Type B pancreatic cell (in vitro differentiated cells): ENCODE measurements at regions not wholly inside any gene's neighbourhood (a gene's known extent, or its start where the extent isn't known, plus 50 kb on each side); places are given as distances from the start of the nearest gene placed in this dataset.
"Not testable (repeated sequence)": the region's sequence is repeated elsewhere in the genome, so short reads cannot be mapped to it uniquely, and the experiment has no call there.

ENCODE experiments used
- DNase-seq: peaks from one replicate; pipeline ENCODE4 v3.0.0; 2021; ENCODE audit warnings: mixed read lengths; ENCODE audit not compliant: unreplicated experiment; ENCODE audit errors: extremely low spot score
- H3K27ac Mint-ChIP-seq: 2 replicates; pipeline ENCODE4 v1.8.0; 2021; ENCODE audit warnings: mild to moderate bottlenecking, mixed read lengths
- H3K27me3 Mint-ChIP-seq: 2 replicates; pipeline ENCODE4 v1.8.0; 2021; ENCODE audit warnings: mixed read lengths
- H3K36me3 Mint-ChIP-seq: 2 replicates; pipeline ENCODE4 v1.8.0; 2021; ENCODE audit warnings: mixed read lengths
- H3K4me1 Mint-ChIP-seq: one replicate; pipeline ENCODE4 v1.8.0; 2021; ENCODE audit warnings: mixed read lengths; ENCODE audit not compliant: unreplicated experiment
- H3K4me3 Mint-ChIP-seq: 2 replicates; pipeline ENCODE4 v1.8.0; 2021; ENCODE audit warnings: mild to moderate bottlenecking, mixed read lengths
- H3K9me3 Mint-ChIP-seq: 2 replicates; pipeline ENCODE4 v1.8.0; 2021; ENCODE audit warnings: mixed read lengths
- TF ChIP-seq, protein P1 (sequence below): fragments of 200-600 bp; sonication (generic); conservative IDR thresholded peaks from 2 replicates; pipeline ENCODE4 v1.5.0; 2021; ENCODE audit warnings: antibody characterized with exemption, mild to moderate bottlenecking

DNA sequence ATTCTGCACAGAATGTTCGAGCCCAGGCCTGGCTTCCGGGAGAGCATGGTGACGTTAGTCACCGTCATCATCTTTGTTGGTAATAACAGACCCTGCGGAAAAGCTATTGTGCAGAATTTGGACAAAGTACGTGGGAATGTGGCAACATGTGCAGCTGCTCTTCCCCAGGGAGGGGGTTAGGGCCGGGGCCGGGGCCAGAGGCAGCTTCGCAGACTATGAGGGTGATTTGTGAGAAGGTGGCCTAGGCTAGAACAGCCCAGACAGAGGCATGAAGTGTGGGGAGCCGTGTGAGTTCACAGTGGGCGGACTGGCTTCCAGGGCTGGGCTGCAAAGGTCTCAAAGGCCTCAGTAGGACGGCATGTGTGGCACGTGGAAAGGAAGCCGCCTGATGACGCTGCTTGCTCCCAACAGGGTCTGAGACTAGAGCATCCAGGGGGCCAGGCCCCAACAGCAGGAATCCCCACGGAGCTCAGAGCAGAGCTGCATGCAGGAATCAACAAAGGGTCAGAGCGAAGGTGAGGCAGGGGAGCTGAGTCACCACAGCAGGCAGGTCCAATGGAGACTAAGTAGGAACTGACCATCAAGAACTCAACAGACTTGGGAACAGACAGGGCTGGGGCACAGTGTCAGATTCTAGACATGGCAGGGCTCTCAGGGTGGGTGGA lies 109.2 kb downstream of the NPIPB11 start:
- H3K27me3 Mint-ChIP-seq, DNase-seq, H3K27ac Mint-ChIP-seq, H3K4me1 Mint-ChIP-seq, H3K36me3 Mint-ChIP-seq, H3K4me3 Mint-ChIP-seq, H3K9me3 Mint-ChIP-seq: not testable (repeated sequence)

DNA sequence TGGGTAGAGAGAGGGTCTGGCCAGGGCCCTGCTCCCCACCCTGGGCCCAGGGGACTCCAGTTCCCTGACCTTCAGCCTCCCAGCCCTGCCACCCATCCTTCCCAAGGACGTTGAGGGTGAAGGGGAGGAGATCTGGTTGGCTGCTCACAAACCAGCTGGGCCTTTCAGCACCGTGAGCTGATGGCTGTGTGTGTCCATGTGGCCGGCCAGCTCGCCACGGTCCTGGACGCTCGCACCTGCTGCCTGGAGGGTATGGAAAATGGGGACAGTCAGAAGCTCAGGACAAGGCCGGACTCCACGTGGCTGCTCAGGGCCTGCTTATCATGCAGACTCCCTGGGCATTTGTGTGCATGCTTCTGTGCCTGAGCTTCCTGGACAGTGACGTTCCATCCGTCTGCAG lies 110.3 kb downstream of the NPIPB11 start:
- not testable (repeated sequence) for H3K4me3 Mint-ChIP-seq, H3K36me3 Mint-ChIP-seq

DNA sequence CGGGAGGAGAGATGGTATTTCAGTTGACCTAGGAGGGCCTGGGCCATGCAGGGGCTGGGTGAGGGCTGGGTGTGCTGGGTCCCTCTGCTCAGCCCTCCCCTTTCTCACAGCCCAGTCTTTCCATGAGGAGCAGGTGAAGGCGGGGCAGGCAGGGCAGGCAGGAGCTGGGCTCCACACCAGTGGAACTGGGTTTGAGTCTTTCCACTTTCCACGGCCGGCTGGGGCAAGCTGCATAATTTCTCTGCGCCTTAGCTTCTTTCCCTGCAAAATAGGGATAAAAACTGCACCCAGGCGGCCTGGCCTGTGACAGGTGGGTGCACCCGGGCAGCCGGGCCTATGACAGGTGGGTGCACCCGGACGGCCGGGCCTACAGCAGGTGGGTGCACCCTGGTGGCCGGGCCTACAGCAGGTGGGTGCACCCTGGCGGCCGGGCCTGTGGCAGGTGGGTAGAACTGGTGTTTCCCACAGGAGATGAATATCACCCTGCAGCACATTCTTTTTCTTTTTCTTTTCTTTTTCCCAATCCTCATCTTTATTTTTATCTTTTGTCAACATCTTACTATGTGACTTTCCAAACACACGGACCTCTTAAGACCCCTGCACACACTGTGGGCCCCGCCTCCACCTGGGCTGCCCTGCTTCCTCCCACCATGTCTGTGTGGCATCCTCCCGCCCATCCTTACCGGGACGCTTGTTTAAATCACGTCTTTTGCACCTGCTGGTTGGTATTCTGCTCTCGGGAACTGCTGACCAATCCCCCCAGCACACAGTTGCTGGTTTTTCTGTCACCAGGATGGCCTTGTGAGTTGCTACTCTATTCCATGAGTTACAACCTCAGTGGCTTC lies 111.3 kb downstream of the NPIPB11 start:
- H3K9me3 Mint-ChIP-seq, H3K4me3 Mint-ChIP-seq, DNase-seq, H3K27me3 Mint-ChIP-seq, H3K36me3 Mint-ChIP-seq, H3K4me1 Mint-ChIP-seq: not testable (repeated sequence)
- H3K27ac Mint-ChIP-seq = peak overlapping the region; percentile 39

More for the DNA sequence above, 110.3 kb downstream of the NPIPB11 start:
- not testable (repeated sequence) for H3K9me3 Mint-ChIP-seq, H3K4me1 Mint-ChIP-seq, DNase-seq, H3K27ac Mint-ChIP-seq, H3K27me3 Mint-ChIP-seq

DNA sequence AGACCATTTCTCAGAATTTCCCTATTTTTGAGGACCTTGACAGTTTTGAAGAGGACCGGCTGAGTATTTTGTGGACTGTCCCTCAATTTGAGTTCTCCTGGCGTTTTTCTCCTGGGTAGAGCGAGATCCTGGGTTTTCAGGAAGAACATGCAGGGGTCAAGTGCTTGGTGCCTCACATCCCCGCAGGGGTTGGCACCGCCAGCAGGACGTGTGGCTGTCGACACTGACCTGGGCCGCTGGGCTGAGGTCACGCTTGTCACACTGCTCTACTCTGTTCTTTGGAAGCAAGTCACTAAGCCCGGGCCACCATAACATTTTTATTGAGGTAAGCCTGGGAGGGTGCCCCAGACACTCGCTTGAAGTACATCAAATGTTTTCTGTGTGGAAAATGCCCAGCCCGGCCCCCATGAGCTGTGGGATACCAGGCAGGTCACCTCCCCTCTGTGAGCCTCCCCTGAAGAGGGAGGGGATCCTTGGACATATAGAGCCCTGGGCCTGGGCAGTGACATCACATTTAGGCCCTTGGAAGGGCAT lies 112.0 kb downstream of the NPIPB11 start:
- not testable (repeated sequence) for H3K4me1 Mint-ChIP-seq, H3K27me3 Mint-ChIP-seq, H3K36me3 Mint-ChIP-seq

DNA sequence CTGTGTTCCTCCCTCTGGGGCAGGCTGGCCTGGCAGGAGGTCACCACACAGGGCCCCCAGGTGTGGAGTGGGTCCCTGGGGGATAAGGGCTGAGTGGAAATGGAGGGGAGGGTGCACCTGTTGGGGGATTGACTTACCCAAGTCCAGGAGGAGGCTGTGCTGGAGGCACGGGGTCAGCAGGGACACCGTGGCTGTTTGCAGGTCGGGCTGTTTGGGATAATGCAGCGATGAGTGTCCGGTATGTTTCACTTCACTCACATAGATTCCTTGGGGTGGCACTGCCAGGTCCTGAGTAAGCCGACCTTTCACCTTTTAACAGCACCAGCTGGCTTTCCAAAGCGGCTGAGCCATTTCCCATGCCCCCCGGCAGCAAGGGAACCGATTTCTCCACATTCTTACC lies 113.0 kb downstream of the NPIPB11 start:
- not testable (repeated sequence) for H3K9me3 Mint-ChIP-seq, H3K36me3 Mint-ChIP-seq, H3K27me3 Mint-ChIP-seq, H3K4me3 Mint-ChIP-seq, DNase-seq, H3K27ac Mint-ChIP-seq
- peaks cover 11% of the 10 kb centered on the region for H3K4me1 Mint-ChIP-seq

More for the DNA sequence above, 112.0 kb downstream of the NPIPB11 start:
- H3K9me3 Mint-ChIP-seq, H3K27ac Mint-ChIP-seq, H3K4me3 Mint-ChIP-seq, DNase-seq: not testable (repeated sequence)

DNA sequence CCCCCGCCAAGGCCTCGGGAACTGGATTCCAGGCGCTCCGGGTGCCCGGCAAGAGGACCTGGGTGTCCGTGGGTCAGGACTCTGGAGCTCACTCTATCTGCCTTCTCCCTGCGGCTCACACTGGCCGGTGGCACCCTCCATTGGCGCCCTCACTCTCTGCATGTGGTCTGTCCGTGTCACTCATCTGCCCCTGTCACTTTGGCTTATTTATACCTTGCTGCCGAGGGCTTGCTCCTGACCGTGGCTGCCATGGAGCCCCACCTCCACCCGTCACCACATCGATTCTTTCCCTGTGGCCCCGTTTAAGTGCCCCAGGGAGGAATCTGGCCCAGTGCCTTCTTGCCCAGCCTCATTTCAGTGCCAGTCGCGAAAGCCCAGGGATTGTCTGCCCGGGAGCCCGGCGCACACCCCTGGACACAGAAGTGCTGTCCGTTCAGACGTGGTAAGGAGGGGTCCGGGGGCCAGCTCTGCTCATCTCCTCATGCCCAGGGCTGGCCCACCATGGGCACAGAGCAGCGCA lies 113.5 kb downstream of the NPIPB11 start:
- not testable (repeated sequence) for H3K9me3 Mint-ChIP-seq, H3K36me3 Mint-ChIP-seq, H3K27ac Mint-ChIP-seq, DNase-seq, H3K4me3 Mint-ChIP-seq, H3K27me3 Mint-ChIP-seq
- H3K4me1 Mint-ChIP-seq = peaks cover 12% of the 10 kb centered on the region

DNA sequence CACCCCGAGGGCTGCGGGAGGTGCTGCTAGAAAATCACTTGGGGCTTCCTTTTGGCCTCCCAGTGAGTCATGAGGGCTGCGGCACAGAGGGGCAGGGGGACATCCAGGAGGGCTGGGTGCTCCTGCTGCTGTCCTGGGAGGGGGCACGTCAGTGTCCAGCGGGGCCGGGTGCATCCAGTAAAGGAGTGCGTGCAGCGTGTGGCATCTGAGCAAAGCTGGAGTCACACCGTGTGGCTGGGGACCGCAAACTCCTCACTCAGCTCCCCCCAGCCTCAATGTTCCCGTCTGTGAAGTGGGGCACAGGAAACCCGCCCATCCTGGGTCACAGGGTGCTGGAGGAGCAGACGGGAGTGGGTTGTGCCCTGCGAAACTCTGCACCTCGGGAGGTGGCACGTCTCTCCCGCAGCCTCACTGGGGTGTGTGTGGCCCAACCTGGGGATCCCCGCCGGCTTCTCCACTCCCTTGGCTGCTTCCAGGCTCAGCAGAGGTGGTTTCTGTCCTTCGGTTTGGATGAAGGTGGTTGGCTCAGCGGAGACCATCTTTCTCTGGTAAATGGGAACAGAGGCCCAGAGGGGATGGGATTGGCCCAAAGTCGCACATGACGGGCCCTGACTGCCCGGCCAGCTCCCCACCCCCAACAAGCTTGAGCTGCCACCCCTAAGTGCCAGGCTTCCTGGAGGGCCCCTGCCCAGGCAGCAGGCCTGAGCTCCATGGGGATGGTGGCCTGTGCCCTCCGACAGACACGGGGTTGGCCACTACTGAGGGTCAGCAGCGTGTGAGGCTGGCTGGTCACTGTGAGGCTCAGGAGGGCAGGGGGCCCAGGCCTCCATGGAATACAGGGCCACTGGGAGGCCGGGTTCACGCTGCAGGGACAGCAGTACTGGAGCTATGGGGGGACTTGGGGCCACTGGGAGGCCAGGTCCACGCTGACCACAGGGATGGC lies 114.9 kb downstream of the NPIPB11 start:
- H3K36me3 Mint-ChIP-seq, DNase-seq, H3K9me3 Mint-ChIP-seq, H3K27me3 Mint-ChIP-seq, H3K4me3 Mint-ChIP-seq: not testable (repeated sequence)
- Mint-ChIP-seq H3K27ac (peak overlapping the region; percentile 70), H3K4me1 (peaks cover 19% of the 10 kb centered on the region)

DNA sequence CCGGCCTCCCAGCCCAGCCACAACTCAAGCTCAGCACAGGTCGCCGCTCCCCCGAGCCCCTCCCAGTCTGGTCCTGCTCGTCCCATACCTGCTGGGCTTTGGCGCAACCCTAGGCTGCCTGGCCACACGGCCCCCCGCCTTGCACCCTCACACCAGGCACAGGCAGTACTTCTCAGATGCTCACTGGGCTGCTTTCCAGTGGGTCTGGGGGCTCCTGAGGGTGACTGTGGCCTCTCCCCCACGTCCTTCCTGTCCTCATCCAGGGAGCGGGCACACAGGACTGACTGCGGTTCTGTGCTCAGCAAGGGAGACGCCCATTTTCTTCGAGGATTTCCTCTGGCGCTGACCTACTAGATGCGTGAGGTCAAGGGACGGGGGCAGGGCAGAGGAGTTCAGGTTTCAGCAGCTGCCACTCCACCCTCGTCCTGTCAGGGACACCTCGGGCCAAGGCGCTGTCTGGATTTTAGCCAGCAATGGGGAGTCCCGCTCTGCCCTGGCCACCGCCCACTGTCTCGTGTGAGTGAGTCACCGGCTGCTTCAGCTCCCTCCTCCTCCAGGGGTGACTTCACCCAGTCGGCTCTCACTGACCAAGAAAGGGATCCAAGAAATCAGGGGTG lies 115.8 kb downstream of the NPIPB11 start:
- no peaks in the 10 kb centered on the region for H3K9me3 Mint-ChIP-seq
- no peaks in the 10 kb centered on the region for H3K27me3 Mint-ChIP-seq
- no peaks in the 10 kb centered on the region for H3K36me3 Mint-ChIP-seq
- H3K4me3 Mint-ChIP-seq = peak overlapping the region; percentile 22
- DNase-seq = no peak
- H3K4me1 Mint-ChIP-seq = peaks cover 23% of the 10 kb centered on the region
- TF ChIP-seq, protein P1, sequence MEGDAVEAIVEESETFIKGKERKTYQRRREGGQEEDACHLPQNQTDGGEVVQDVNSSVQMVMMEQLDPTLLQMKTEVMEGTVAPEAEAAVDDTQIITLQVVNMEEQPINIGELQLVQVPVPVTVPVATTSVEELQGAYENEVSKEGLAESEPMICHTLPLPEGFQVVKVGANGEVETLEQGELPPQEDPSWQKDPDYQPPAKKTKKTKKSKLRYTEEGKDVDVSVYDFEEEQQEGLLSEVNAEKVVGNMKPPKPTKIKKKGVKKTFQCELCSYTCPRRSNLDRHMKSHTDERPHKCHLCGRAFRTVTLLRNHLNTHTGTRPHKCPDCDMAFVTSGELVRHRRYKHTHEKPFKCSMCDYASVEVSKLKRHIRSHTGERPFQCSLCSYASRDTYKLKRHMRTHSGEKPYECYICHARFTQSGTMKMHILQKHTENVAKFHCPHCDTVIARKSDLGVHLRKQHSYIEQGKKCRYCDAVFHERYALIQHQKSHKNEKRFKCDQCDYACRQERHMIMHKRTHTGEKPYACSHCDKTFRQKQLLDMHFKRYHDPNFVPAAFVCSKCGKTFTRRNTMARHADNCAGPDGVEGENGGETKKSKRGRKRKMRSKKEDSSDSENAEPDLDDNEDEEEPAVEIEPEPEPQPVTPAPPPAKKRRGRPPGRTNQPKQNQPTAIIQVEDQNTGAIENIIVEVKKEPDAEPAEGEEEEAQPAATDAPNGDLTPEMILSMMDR = no peak
- H3K27ac Mint-ChIP-seq = peak overlapping the region; percentile 70

DNA sequence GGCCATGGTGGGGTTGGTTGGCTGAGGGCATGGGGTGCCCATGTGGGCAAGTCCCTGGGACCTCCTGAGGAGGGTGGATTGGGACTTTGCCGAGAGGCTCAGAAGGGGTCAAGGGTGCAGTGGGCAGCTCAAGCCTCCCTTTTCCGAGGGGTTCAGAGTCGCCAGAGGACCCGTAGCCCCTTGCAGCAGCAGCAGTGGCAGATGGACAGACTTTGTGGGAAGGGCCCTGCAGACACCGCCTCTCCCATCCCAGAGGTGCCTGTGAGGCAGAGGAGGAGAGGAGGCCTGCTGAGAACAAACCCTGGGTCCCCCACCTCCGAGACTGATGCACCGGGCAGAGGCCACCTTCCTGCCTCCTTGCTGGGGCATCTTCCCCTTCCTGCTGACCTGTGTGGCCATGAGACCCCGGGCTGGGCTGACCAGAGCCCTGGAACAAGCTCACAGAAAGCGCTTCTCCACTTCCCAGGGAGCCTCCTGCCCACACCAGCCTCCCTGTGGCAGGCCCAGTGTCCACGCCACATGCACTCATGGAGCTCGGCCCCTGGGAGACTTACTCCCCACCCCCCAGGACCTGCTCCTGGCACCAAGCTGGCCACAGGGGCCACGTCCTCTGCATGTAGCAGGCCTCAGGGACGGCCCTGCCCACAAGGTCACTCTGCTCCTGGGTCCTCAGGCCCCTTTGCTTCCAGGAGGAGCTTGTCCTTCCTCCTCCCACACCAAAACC lies 116.8 kb downstream of the NPIPB11 start:
- not testable (repeated sequence) for H3K36me3 Mint-ChIP-seq, H3K4me3 Mint-ChIP-seq, H3K9me3 Mint-ChIP-seq, DNase-seq, H3K27me3 Mint-ChIP-seq, H3K27ac Mint-ChIP-seq
- peaks cover 29% of the 10 kb centered on the region for H3K4me1 Mint-ChIP-seq

DNA sequence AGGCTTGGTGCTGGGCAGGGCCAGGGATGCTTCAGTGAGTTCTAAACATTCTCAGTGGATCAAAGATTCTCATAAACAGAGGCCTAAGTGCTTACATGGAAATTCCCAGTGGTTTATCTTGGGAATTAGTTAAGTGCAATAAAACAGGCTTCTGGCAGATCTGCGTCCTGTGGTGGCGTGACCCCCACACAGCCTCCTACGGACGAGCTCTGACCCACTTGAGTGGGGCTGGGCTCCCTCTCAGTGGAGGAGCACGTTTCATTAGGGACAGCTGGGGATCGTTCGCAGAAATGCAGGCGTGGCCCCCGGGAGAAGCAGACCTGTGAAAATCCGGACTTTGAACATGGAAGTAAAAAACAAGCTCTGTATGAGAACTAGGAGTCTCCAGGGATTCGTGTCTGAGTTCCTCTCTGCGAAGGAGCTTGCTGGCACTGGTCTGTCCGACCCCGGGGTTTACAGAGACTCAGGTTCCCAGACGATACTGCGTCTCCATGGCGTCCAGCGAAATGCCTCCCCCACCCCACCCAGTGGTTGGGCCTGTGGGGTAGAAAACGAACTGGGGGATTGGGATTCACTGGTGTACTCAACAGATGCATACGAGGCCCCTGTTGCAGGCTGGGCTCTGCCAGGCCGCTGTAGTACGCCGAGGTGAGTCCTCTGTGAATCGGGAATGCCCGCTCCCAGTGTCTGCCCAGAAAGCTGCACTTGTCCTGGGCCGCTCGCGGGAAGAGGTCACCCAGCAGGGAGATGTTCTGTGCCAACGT lies 117.6 kb downstream of the NPIPB11 start:
- H3K27me3 Mint-ChIP-seq, DNase-seq, H3K27ac Mint-ChIP-seq, H3K4me3 Mint-ChIP-seq, H3K36me3 Mint-ChIP-seq, H3K9me3 Mint-ChIP-seq: not testable (repeated sequence)
- peaks cover 29% of the 10 kb centered on the region for H3K4me1 Mint-ChIP-seq
